PC-3 (cell line): ENCODE measurements at regions not wholly inside any gene's neighbourhood (a gene's known extent, or its start where the extent isn't known, plus 50 kb on each side); places are given as distances from the start of the nearest gene placed in this dataset.

Experiments used
- EZH2 ChIP-seq: fragments of 300-600 bp; sonication (generic); IDR thresholded peaks from one replicate; pipeline ENCODE4 v1.6.1; 2017; ENCODE audit warnings: antibody characterized with exemption, mild to moderate bottlenecking, low read length; ENCODE audit not compliant: unreplicated experiment
- EZH2phosphoT487 ChIP-seq: fragments of 300-600 bp; sonication (generic); IDR thresholded peaks from 2 replicates; pipeline ENCODE4 v1.6.1; 2018; ENCODE audit warnings: mild to moderate bottlenecking, antibody characterized with exemption, low read length, borderline replicate concordance
- TF ChIP-seq, protein P1 (sequence below): fragments of 300-600 bp; sonication (generic); conservative IDR thresholded peaks from 2 replicates; pipeline ENCODE4 v1.5.1; 2017; ENCODE audit warnings: antibody characterized with exemption, low read depth, mild to moderate bottlenecking, low read length

DNA sequence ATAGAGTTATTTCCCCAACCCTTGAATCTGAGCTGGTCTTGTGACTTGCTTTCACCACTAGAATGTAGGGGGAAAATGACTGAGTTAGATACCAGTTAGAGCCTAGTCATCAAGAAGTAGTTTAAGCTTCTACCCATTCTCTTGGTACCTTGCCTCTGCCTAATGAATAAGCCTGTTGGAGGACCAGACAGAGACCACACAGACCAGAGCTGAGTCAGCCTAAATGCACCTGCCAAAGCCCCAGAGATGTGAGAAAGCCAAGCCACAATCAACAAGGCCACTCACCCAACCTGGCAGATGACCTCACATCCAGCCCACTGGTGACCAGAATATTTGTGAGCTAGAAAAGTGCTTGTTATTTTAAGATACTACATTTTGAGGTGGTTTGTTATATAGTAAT is 85.2 kb upstream of the DCLK2 start:
- TF ChIP-seq, protein P1, sequence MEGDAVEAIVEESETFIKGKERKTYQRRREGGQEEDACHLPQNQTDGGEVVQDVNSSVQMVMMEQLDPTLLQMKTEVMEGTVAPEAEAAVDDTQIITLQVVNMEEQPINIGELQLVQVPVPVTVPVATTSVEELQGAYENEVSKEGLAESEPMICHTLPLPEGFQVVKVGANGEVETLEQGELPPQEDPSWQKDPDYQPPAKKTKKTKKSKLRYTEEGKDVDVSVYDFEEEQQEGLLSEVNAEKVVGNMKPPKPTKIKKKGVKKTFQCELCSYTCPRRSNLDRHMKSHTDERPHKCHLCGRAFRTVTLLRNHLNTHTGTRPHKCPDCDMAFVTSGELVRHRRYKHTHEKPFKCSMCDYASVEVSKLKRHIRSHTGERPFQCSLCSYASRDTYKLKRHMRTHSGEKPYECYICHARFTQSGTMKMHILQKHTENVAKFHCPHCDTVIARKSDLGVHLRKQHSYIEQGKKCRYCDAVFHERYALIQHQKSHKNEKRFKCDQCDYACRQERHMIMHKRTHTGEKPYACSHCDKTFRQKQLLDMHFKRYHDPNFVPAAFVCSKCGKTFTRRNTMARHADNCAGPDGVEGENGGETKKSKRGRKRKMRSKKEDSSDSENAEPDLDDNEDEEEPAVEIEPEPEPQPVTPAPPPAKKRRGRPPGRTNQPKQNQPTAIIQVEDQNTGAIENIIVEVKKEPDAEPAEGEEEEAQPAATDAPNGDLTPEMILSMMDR = no peak
- TF ChIP-seq EZH2phosphoT487 (no peak), EZH2 (no peak)
